Psoas muscle (tissue), 7 donors: ENCODE measurements at regions not wholly inside any gene's neighbourhood (a gene's known extent, or its start where the extent isn't known, plus 50 kb on each side); places are given as distances from the start of the nearest gene placed in this dataset.

ENCODE experiments used
- ATAC-seq, 4 donors: fragments of 200-7000 bp; cut with Tn5 transposase; one replicate each; pipeline ENCODE4 v1.9.1; 2020; ENCODE audit warnings: moderate library complexity in 3 of 4, mild to moderate bottlenecking in 2 of 4
- DNase-seq, 2 donors: peaks; one replicate each; pipeline ENCODE4 v3.0.0-alpha.2; 2020
- H3K27ac ChIP-seq: fragments of 200-600 bp; one replicate; pipeline ENCODE4 v1.8.0; 2022
- H3K27me3 ChIP-seq, 3 donors: fragments of 200-600 bp in 1 of 3; one replicate each; pipeline versions ENCODE4 v1.6.1 to v1.8.0; 2013 to 2022; ENCODE audit warnings: low read length in 2 of 3, mild to moderate bottlenecking in 2 of 3, moderate library complexity in 1 of 3; ENCODE audit not compliant: insufficient read depth in 3 of 3
- H3K36me3 ChIP-seq, 2 donors: fragments of 200-600 bp in 1 of 2; one replicate each; pipeline versions ENCODE4 v1.6.1 to v1.8.0; 2013 to 2022; ENCODE audit warnings: low read depth in 1 of 2, mild to moderate bottlenecking in 1 of 2, moderate library complexity in 1 of 2; ENCODE audit not compliant: insufficient read depth in 1 of 2
- H3K4me1 ChIP-seq: fragments of 200-600 bp; one replicate; pipeline ENCODE4 v1.8.0; 2022
- H3K4me3 ChIP-seq: fragments of 200-600 bp; one replicate; pipeline ENCODE4 v1.8.0; 2022; ENCODE audit warnings: mild to moderate bottlenecking
- H3K9me3 ChIP-seq: fragments of 200-600 bp; one replicate; pipeline ENCODE4 v1.8.0; 2022
- WGBS, 3 donors: extraction: QIAGEN DNeasy Blood & Tissue Kit; methylation state at CpG; one replicate each; pipeline versions ENCODE4 v1.1.6 to v1.1.7; 2013; 5-methylcytosine and 5-hydroxymethylcytosine counted together
- intact Hi-C, 2 donors: fragments of 100-400 bp; cut with DNase I; formaldehyde crosslinking; loops; one replicate each; pipeline versions ENCODE4 v1.11.0 to v1.14.2; 2022
- TF ChIP-seq, protein P1 (sequence below): fragments of 200-600 bp; IDR thresholded peaks from one replicate; pipeline ENCODE4 v1.8.0; 2022; ENCODE audit warnings: antibody characterized with exemption
- donor health status: healthy with polysubstance abuse.
- donor health status: DM: no; HTN: no; CAD: no; lungs with moderate emphysema.
- donor health status: Bipolar disorder and iron deficiency.
- donor health status: healthy.
- donor health status: DM: yes; HTN: yes; CAD: no.
- donor health status: DM: no; HTN: no; CAD: no.
- donor health status: DM: yes; HTN: yes; CAD: no.

DNA sequence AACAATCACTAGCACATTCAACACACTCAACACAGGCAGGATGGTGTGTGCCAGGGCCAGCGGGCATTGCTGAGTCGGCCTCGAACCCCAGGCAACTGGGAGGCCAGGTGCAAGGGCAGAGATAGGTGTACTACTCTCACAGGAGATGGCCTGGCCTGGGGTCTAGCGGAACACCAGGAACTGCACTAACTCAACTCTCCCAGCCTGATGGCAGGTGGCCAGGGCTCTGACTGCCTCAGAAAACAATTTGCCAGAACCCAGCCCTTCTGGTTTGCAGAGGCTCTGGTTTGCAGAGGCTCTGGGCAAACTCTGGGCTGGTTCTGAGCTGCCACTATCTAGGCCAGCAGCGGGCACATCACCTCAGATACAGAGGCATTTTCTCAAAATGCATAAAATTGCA is 229.2 kb upstream of the CHRNA7 start:
- H3K36me3 ChIP-seq: no peaks in the 10 kb centered on the region
- no peaks in the 10 kb centered on the region for H3K27me3 ChIP-seq
- ATAC-seq: no peak
- H3K4me1 ChIP-seq: no peaks in the 10 kb centered on the region
- intact Hi-C loops: no loop called here
- no peak overlapping the region for H3K4me3 ChIP-seq
- no peak overlapping the region for H3K27ac ChIP-seq
- peak in 1 of 2 donors; percentile 17 for DNase-seq
- 57 to 71% (median 67%) methylated on average over 5 of the region's 5 CpGs for WGBS, 3 donors
- H3K9me3 ChIP-seq: no peaks in the 10 kb centered on the region
- TF ChIP-seq, protein P1, sequence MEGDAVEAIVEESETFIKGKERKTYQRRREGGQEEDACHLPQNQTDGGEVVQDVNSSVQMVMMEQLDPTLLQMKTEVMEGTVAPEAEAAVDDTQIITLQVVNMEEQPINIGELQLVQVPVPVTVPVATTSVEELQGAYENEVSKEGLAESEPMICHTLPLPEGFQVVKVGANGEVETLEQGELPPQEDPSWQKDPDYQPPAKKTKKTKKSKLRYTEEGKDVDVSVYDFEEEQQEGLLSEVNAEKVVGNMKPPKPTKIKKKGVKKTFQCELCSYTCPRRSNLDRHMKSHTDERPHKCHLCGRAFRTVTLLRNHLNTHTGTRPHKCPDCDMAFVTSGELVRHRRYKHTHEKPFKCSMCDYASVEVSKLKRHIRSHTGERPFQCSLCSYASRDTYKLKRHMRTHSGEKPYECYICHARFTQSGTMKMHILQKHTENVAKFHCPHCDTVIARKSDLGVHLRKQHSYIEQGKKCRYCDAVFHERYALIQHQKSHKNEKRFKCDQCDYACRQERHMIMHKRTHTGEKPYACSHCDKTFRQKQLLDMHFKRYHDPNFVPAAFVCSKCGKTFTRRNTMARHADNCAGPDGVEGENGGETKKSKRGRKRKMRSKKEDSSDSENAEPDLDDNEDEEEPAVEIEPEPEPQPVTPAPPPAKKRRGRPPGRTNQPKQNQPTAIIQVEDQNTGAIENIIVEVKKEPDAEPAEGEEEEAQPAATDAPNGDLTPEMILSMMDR: no peak

DNA sequence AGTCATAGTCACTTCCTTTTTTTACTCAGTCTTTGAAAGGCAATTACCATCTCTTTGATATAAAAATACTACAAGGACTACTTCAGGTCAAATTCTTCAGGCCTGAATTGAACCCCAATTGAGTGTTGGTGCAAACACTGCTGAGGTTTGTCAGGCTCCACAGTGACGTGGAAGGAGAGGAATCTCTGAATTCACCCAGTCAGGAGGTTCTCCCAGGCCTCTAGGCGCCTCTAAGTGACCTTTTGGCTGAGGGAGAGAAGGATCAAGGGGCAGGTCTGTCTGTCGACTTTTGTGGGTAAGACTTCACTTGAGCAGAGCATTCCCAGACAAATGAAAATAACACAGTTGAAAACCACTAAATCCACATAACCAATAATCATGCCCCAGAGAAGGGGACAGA is 227.6 kb upstream of the CHRNA7 start:
- H3K9me3 ChIP-seq: no peaks in the 10 kb centered on the region
- TF ChIP-seq, protein P1: no peak
- WGBS, 3 donors: 54 to 63% (median 60%) methylated on average over 3 of the region's 3 CpGs
- DNase-seq: no peak
- H3K27me3 ChIP-seq: no peaks in the 10 kb centered on the region
- ATAC-seq: no peak
- no peak overlapping the region for H3K27ac ChIP-seq
- intact Hi-C loops: no loop called here
- H3K4me3 ChIP-seq: no peak overlapping the region
- H3K4me1 ChIP-seq: no peaks in the 10 kb centered on the region
- H3K36me3 ChIP-seq: no peaks in the 10 kb centered on the region

DNA sequence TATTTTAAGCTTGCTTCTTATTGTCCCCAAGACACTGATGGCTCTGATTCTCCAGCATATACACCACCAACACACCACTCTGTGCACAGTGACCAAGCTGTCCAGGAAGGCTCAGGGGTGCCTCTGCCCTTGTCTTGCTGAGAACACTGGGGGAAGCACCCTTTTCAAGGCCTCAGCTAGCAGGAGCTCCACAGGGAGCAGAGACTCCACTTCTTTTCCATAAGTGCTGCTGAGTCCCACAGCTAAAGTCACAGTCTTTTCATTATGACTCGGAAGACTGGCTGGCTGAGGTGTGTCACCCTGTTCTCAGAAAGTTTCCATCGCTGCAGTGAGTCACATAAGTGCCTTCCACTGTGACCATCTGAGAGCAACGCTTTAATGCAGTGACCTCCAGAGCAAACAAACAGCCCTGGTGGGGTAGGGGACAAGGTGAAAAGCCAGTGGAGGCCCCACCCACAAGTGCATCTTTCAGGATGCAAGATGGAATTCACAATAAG is 226.9 kb upstream of the CHRNA7 start:
- Histone ChIP-seq H3K27me3 (no peaks in the 10 kb centered on the region), H3K27ac (no peak overlapping the region), H3K9me3 (no peaks in the 10 kb centered on the region), H3K4me1 (no peaks in the 10 kb centered on the region), H3K36me3 (no peaks in the 10 kb centered on the region), H3K4me3 (no peak overlapping the region)
- TF ChIP-seq, protein P1: no peak
- intact Hi-C loops: no loop called here
- 83 to 91% (median 90%) methylated on average over 3 of the region's 3 CpGs for WGBS, 3 donors
- ATAC-seq: no peak
- no peak for DNase-seq

DNA sequence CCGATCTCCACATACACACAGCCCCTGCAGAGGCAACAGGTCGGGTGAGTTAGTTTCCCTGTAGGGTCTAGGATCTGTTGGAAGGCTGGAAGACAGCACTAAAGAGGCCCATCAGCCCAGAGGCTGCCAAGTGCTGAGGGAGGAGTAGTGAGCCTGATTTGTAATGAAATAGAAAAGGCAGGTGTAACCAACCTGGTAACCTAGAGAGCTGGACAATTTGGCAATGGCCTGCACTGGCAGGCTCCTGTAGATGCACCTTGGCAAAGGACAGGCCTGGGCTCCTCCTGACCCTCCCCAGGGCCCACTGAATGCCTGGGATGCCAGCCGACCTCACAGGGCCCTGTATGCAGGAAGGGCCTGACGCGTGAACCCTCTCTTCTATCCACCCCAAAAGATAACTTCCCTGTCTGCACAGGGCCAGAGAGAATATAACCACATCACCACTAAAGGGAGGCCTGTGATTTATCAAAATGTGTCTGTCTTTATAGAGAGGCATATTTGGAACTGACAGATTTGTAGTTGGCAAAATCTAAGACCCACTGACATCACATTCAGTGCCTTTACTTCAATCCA is 225.1 kb upstream of the CHRNA7 start:
- ATAC-seq: no peak
- TF ChIP-seq, protein P1: no peak
- Histone ChIP-seq H3K4me3 (no peak overlapping the region), H3K4me1 (no peaks in the 10 kb centered on the region), H3K9me3 (peaks cover 5% of the 10 kb centered on the region), H3K36me3 (no peaks in the 10 kb centered on the region), H3K27ac (no peak overlapping the region), H3K27me3 (no peaks in the 10 kb centered on the region)
- intact Hi-C loops: no loop called here
- DNase-seq: no peak
- 72 to 76% (median 73%) methylated on average over 5 of the region's 5 CpGs for WGBS, 3 donors

DNA sequence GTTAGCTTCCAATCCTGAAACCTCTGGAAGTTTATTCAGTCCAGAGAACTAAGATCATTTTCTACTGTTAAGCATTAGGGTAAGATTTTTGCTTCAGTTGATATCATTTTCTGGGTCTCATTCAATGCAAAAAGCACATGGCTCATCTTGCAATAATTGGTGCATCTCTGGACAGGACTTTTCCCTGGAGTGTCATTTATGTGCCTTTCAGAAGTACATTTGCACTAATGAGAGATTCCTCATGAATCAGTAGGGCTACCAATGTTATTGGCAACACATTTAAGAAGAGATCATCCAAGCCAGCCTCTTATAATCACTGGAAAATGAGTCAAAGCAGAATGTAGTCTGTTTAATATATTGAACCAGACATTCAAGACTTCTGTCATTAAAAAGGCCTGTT is 224.2 kb upstream of the CHRNA7 start:
- DNase-seq (no peak), ATAC-seq (no peak)
- no peaks in the 10 kb centered on the region for H3K36me3 ChIP-seq
- peaks cover 5% of the 10 kb centered on the region for H3K9me3 ChIP-seq
- no peaks in the 10 kb centered on the region for H3K27me3 ChIP-seq
- TF ChIP-seq, protein P1: no peak
- no peak overlapping the region for H3K4me3 ChIP-seq
- H3K27ac ChIP-seq: no peak overlapping the region
- intact Hi-C loops: no loop called here
- H3K4me1 ChIP-seq: no peaks in the 10 kb centered on the region
